Activated B cell treated with CpG ODN at 0.5 μM for 24 hours (primary cell): ENCODE measurements at regions not wholly inside any gene's neighbourhood (a gene's known extent, or its start where the extent isn't known, plus 50 kb on each side); places are given as distances from the start of the nearest gene placed in this dataset.

ENCODE experiments used
- ATAC-seq: fragments of 200-7000 bp; cut with Tn5 transposase; one replicate; pipeline ENCODE4 v1.10.0; 2021; ENCODE audit warnings: low read depth, mild to moderate bottlenecking, moderate library complexity
- CTCF ChIA-PET: fragments of 350-600 bp; sonication (Branson Sonifier 250); formaldehyde crosslinking; loops from one replicate; lab custom pipeline; 2021; ENCODE audit warnings: antibody characterized with exemption; lab: Charles Lee
- POLR2A ChIA-PET: fragments of 350-600 bp; sonication (Branson Sonifier 250); formaldehyde crosslinking; loops from one replicate; lab custom pipeline; 2021; ENCODE audit warnings: antibody characterized with exemption; lab: Charles Lee
- DNase-seq: peaks from one replicate; pipeline ENCODE4 v3.0.0; 2022
- H3K27ac Mint-ChIP-seq: one replicate; pipeline ENCODE4 v1.8.0; 2020; ENCODE audit warnings: mixed read lengths
- H3K27me3 Mint-ChIP-seq: one replicate; pipeline ENCODE4 v1.8.0; 2021; ENCODE audit warnings: mixed read lengths
- H3K36me3 Mint-ChIP-seq: one replicate; pipeline ENCODE4 v1.8.0; 2021; ENCODE audit warnings: low read depth, mixed read lengths
- H3K4me1 Mint-ChIP-seq: one replicate; pipeline ENCODE4 v1.8.0; 2021; ENCODE audit warnings: mixed read lengths
- H3K4me3 Mint-ChIP-seq: one replicate; pipeline ENCODE4 v1.8.0; 2020; ENCODE audit warnings: mild to moderate bottlenecking, mixed read lengths
- H3K9me3 Mint-ChIP-seq: one replicate; pipeline ENCODE4 v1.8.0; 2020; ENCODE audit warnings: mixed read lengths
- intact Hi-C: fragments of 100-400 bp; cut with micrococcal nuclease; formaldehyde crosslinking; loops from one replicate; pipeline ENCODE4 v1.15.1; 2024
- TF ChIP-seq, protein P1 (sequence below): fragments of 200-600 bp; IDR thresholded peaks from one replicate; pipeline ENCODE4 v1.8.0; 2022; ENCODE audit warnings: antibody characterized with exemption, mild to moderate bottlenecking

DNA sequence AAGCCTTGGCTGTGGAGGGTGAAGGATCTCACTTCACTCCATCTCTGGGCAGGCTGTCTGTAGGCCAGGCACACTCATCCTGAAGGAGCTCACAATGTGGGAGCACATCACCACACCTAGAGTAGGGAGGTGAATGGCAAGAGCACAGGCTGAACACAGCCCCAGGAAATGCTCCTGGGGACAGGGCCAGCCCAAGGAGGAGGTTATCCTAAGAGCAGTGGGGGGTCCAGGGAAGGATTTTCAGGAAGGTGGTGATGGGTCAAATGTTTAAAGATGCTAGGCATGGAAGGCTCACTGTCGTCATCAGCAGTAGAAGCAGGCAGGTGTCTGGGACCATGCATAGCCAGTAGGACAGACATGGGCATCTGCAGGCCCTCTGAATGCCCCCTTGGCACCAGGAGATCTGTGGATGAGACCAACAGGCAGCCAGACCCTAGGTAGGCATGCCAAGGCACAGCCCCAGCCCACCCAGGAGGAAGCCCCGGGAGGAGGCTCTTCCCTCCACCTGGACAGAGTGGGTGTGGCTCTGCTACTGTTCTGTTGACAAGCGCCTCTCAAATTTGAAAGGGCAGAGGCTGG is 91.7 kb upstream of the RAB6C start:
- ChIA-PET CTCF (no interaction called here), POLR2A (no interaction called here)
- no peak for DNase-seq
- intact Hi-C loops = no loop called here
- Mint-ChIP-seq H3K27ac (no peak overlapping the region), H3K9me3 (no peaks in the 10 kb centered on the region), H3K27me3 (peaks cover 13% of the 10 kb centered on the region), H3K36me3 (no peaks in the 10 kb centered on the region), H3K4me3 (no peak overlapping the region), H3K4me1 (no peaks in the 10 kb centered on the region)
- TF ChIP-seq, protein P1, sequence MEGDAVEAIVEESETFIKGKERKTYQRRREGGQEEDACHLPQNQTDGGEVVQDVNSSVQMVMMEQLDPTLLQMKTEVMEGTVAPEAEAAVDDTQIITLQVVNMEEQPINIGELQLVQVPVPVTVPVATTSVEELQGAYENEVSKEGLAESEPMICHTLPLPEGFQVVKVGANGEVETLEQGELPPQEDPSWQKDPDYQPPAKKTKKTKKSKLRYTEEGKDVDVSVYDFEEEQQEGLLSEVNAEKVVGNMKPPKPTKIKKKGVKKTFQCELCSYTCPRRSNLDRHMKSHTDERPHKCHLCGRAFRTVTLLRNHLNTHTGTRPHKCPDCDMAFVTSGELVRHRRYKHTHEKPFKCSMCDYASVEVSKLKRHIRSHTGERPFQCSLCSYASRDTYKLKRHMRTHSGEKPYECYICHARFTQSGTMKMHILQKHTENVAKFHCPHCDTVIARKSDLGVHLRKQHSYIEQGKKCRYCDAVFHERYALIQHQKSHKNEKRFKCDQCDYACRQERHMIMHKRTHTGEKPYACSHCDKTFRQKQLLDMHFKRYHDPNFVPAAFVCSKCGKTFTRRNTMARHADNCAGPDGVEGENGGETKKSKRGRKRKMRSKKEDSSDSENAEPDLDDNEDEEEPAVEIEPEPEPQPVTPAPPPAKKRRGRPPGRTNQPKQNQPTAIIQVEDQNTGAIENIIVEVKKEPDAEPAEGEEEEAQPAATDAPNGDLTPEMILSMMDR = no peak
- no peak for ATAC-seq

DNA sequence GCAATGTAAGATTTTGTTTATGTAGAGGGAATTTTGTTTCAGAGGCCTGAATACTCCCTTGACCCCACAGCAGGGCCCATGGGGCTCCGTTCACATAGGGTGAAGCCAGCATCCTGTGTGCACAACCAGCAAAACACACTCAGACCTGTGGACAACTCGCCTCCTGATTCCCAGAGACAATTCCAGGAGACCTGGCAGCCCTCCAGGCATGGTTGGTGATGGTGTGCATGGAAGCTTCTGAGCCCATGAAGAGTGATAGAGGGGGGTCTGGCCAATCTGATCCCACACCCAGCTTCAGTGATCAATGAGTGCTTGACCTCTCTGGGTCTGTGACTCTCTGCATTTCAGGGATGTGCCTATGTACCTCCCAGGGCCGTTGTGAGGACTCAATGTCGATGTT is 91.0 kb upstream of the RAB6C start:
- intact Hi-C loops = no loop called here
- ChIA-PET POLR2A (no interaction called here), CTCF (no interaction called here)
- Mint-ChIP-seq H3K4me3 (no peak overlapping the region), H3K27ac (no peak overlapping the region), H3K36me3 (no peaks in the 10 kb centered on the region), H3K4me1 (no peaks in the 10 kb centered on the region), H3K27me3 (peaks cover 13% of the 10 kb centered on the region), H3K9me3 (no peaks in the 10 kb centered on the region)
- DNase-seq (no peak), ATAC-seq (no peak)
- TF ChIP-seq, protein P1 = no peak

DNA sequence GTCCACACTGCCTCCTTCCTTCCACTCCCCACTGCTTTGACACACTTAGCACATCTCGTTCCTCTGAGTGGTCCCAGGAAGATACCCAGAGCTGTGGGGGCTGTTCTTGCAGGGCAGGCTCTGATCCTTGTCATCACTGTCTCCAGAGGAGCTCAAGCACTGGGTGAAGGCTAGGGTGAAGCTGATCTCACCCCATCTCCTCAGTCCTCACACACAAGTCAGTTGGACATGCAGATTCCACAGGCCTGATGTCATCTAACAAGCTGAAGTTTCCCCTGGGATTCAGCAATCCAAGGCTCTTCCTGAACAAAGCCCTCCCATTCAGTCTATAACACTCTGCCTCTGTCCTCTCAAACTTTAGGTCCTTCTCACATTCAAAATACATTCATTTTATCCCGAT is 90.6 kb upstream of the RAB6C start:
- ATAC-seq = no peak
- Mint-ChIP-seq H3K27me3 (peaks cover 13% of the 10 kb centered on the region), H3K27ac (no peak overlapping the region), H3K4me1 (no peaks in the 10 kb centered on the region), H3K36me3 (no peaks in the 10 kb centered on the region), H3K9me3 (no peaks in the 10 kb centered on the region), H3K4me3 (no peak overlapping the region)
- TF ChIP-seq, protein P1 = no peak
- ChIA-PET POLR2A (no interaction called here), CTCF (no interaction called here)
- DNase-seq = no peak
- intact Hi-C loops = no loop called here

DNA sequence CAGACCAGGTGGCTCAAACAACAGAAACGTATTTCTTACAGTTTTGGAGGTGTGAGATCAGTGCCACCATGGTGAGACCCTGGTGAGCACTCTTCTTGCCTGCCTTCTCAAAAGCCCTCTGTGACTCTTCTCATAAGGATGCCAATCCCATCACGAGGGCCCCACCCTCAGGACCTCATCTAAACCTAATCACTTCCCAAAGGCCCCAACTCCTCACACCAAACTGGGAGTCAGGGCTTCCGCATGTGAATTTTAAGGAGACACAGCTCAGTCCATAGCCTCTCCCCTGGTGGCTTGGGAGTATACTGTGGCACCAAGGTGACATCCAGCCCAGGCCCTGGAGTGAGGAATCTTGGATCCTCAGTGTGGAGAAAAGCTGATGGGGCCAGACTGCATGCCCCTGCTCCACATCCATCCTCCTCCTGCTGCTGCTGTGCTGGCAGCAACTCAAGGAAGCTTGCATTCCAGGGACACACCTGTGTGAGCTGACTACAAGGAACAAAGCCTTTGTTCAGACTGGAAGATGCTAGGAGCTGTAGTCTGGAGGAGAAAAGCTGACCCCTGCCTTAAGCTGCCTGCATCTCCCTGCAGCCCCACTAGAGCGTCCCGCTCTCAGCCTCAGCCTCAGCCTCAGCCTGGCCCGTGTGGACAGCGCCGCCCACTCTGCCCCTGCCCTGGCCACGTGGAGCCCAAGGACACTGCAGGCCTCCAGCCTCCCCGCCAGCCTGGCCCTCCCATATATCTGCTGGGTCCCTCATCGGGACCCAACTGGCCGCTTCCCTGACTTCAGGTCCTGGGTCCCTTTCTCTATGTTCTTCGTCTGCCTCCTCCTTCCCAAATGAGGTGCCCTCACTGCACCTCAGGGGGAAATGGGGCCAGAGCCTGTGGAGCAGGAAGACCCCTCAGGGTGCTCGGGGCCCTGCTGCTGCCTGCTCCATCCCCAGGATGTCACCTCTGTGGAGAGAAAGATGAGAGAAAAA is 87.8 kb upstream of the RAB6C start:
- ChIA-PET CTCF (no interaction called here), POLR2A (no interaction called here)
- H3K4me3 Mint-ChIP-seq = no peak overlapping the region
- no peak overlapping the region for H3K27ac Mint-ChIP-seq
- H3K27me3 Mint-ChIP-seq = peaks cover 19% of the 10 kb centered on the region
- H3K36me3 Mint-ChIP-seq = no peaks in the 10 kb centered on the region
- H3K9me3 Mint-ChIP-seq = no peaks in the 10 kb centered on the region
- ATAC-seq (no peak), DNase-seq (no peak)
- H3K4me1 Mint-ChIP-seq = no peaks in the 10 kb centered on the region
- TF ChIP-seq, protein P1 = no peak
- intact Hi-C loops = no loop called here

DNA sequence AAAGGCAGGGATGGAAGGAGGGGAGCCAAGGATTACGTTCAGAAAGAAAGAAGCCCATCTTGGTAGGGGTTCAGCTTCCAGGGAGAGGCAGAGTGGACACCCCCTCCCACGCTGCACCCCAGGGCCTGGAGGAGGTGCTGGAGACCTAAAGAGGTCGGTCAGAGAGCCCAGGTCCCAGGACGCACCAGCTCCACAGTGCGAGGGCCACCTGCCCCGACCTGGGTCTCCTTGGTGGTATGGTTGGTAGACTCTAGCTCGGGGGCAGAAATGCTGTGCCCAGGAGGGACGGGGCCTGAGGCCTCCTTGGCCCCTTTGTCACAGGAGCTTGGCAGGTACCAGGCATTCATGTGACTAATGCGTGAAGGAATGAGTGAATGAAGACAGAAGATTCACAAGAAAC is 87.1 kb upstream of the RAB6C start:
- no peak overlapping the region for H3K4me3 Mint-ChIP-seq
- peaks cover 26% of the 10 kb centered on the region for H3K27me3 Mint-ChIP-seq
- H3K36me3 Mint-ChIP-seq = no peaks in the 10 kb centered on the region
- H3K4me1 Mint-ChIP-seq = no peaks in the 10 kb centered on the region
- ChIA-PET CTCF (no interaction called here), POLR2A (no interaction called here)
- intact Hi-C loops = no loop called here
- ATAC-seq (no peak), DNase-seq (no peak)
- H3K27ac Mint-ChIP-seq = no peak overlapping the region
- TF ChIP-seq, protein P1 = no peak
- no peaks in the 10 kb centered on the region for H3K9me3 Mint-ChIP-seq
